GM12878 (cell line): ENCODE measurements at regions not wholly inside any gene's neighbourhood (a gene's known extent, or its start where the extent isn't known, plus 50 kb on each side); places are given as distances from the start of the nearest gene placed in this dataset.

Source experiments
- ATAC-seq: fragments of 200-7000 bp; cut with Tn5 transposase; 3 replicates; pipeline ENCODE4 v1.9.1; 2020; ENCODE audit warnings: mild to moderate bottlenecking, moderate library complexity
- BruUV-seq: library from RNA; stranded (reverse); fragments of 400-500 nt; replicated peaks from 2 replicates; lab custom pipeline; 2021; lab: Mats Ljungman, UMichigan
- CTCF ChIA-PET: fragments of 300-600 bp; sonication (Branson Sonifier 250); formaldehyde crosslinking; extraction: SDS; loops from one replicate; lab custom pipeline; 2021; ENCODE audit warnings: inconsistent platforms; lab: Yijun Ruan, JAX
- POLR2A ChIA-PET: fragments of 350-600 bp; formaldehyde crosslinking; extraction: SDS; loops from one replicate; lab custom pipeline; 2021; ENCODE audit warnings: inconsistent platforms; lab: Charles Lee
- RAD21 ChIA-PET: fragments of 300-600 bp; sonication (Branson Sonifier 250); formaldehyde crosslinking; loops from one replicate; lab custom pipeline; 2023; ENCODE audit warnings: antibody characterized with exemption; ENCODE audit not compliant: unreplicated experiment; lab: Charles Lee
- SMC1A ChIA-PET: fragments of 300-600 bp; sonication (Branson Sonifier 250); formaldehyde crosslinking; loops from one replicate; lab custom pipeline; 2023; ENCODE audit not compliant: unreplicated experiment, uncharacterized antibody; lab: Charles Lee
- DNase-seq: peaks from one replicate; pipeline ENCODE4 v3.0.0-alpha.2; 2011; ENCODE audit warnings: low read depth, low spot score
- FAIRE-seq: peaks from 3 replicates; lab custom pipeline; 2011; peaks lifted over from hg19 to GRCh38; lab: Jason Lieb, UNC
- H2AFZ ChIP-seq: 2 replicates; pipeline ENCODE4 v1.6.0; 2011; ENCODE audit warnings: low read depth, low read length, control low read depth; ENCODE audit not compliant: control insufficient read depth
- H3K27ac ChIP-seq: 2 replicates; pipeline ENCODE4 v1.5.1; 2011; ENCODE audit warnings: control low read depth; ENCODE audit not compliant: control insufficient read depth, insufficient read depth
- H3K27me3 ChIP-seq, 2 experiments: replicated peaks in 1 of 2; 2 replicates each; pipeline versions ENCODE4 v1.6.0 to v1.6.1; 2011; ENCODE audit warnings: low read length in 1 of 2; ENCODE audit not compliant: control insufficient read depth in 2 of 2, insufficient read depth in 2 of 2
- H3K36me3 ChIP-seq, 2 experiments: 2 replicates each; pipeline ENCODE4 v1.5.1; 2011; ENCODE audit warnings: low read length in 1 of 2; ENCODE audit not compliant: control insufficient read depth in 2 of 2, insufficient read depth in 2 of 2
- H3K4me1 ChIP-seq: 2 replicates; pipeline ENCODE4 v1.6.1; 2011; ENCODE audit warnings: mild to moderate bottlenecking, low read length, moderate library complexity, mixed read lengths; ENCODE audit not compliant: control insufficient read depth, insufficient read depth
- H3K4me2 ChIP-seq: 2 replicates; pipeline ENCODE4 v1.6.0; 2011; ENCODE audit warnings: control low read depth; ENCODE audit not compliant: control insufficient read depth, insufficient read depth
- H3K4me3 ChIP-seq: fragments of 200-600 bp; sonication (generic); 2 replicates; pipeline ENCODE4 v1.5.1; 2016
- H3K79me2 ChIP-seq: 2 replicates; pipeline ENCODE4 v1.6.0; 2011; ENCODE audit warnings: low read length; ENCODE audit not compliant: control insufficient read depth, insufficient read depth
- H3K9ac ChIP-seq: 2 replicates; pipeline ENCODE4 v1.8.0; 2011; ENCODE audit warnings: low read length, control low read depth, mixed read lengths; ENCODE audit not compliant: control insufficient read depth, insufficient read depth
- H3K9me3 ChIP-seq: replicated peaks from 3 replicates; pipeline ENCODE4 v1.5.1; 2011; ENCODE audit warnings: mild to moderate bottlenecking, low read length; ENCODE audit not compliant: control insufficient read depth, insufficient read depth
- H4K20me1 ChIP-seq: 2 replicates; pipeline ENCODE4 v1.6.0; 2011; ENCODE audit not compliant: control insufficient read depth, insufficient read depth
- CHD4 ChIP-seq: fragments of 200-600 bp; sonication (generic); IDR thresholded peaks from 2 replicates; pipeline ENCODE4 v1.6.1; 2016; ENCODE audit warnings: mild to moderate bottlenecking
- ESRRA ChIP-seq: IDR thresholded peaks from 2 replicates; pipeline ENCODE4 v1.6.1; 2012; ENCODE audit warnings: mild to moderate bottlenecking, low read length, improper control_type of control experiment
- HDGF ChIP-seq: fragments of 450-650 bp; IDR thresholded peaks from 2 replicates; pipeline ENCODE4 v1.6.1; 2016; ENCODE audit warnings: antibody characterized with exemption
- MTA3 ChIP-seq: IDR thresholded peaks from 2 replicates; pipeline ENCODE4 v1.6.1; 2012; ENCODE audit warnings: low read length, inconsistent platforms, borderline replicate concordance
- MXI1 ChIP-seq: fragments of 150-350 bp; IDR thresholded peaks from 2 replicates; pipeline ENCODE4 v1.6.1; 2011; ENCODE audit warnings: low read depth, mild to moderate bottlenecking, inconsistent platforms, low read length, improper control_type of control experiment
- NR2C2 ChIP-seq: IDR thresholded peaks from 2 replicates; pipeline ENCODE4 v1.6.1; 2011; ENCODE audit warnings: borderline replicate concordance, low read depth; ENCODE audit not compliant: control insufficient read depth, insufficient read length
- WGBS: methylation state at CpG from one replicate; pipeline ENCODE4 v1.1.6; 2016; ENCODE audit warnings: low lambda C conversion rate; ENCODE audit not compliant: insufficient replicate concordance, insufficient coverage; ENCODE audit errors: missing lambda C conversion rate; 5-methylcytosine and 5-hydroxymethylcytosine counted together
- in situ Hi-C: fragments of 300-500 bp; cut with MboI; formaldehyde crosslinking; loops from 9 replicates; pipeline ENCODE4 v1.14.3; 2018; ENCODE audit warnings: mixed read lengths
- intact Hi-C: fragments of 100-400 bp; cut with micrococcal nuclease; formaldehyde crosslinking; loops from one replicate; pipeline ENCODE4 v1.14.2; 2022; ENCODE audit not compliant: unreplicated experiment
- TF ChIP-seq, protein P1 (sequence below): fragments of 450-650 bp; IDR thresholded peaks from 2 replicates; pipeline ENCODE4 v1.6.1; 2017; ENCODE audit warnings: low read depth, mild to moderate bottlenecking, moderate library complexity
- TF ChIP-seq, protein P2 (sequence below): fragments of 450-650 bp; IDR thresholded peaks from 2 replicates; pipeline ENCODE4 v1.6.1; 2017; ENCODE audit warnings: borderline replicate concordance
- TF ChIP-seq, protein P3 (sequence below): fragments of 450-650 bp; IDR thresholded peaks from 2 replicates; pipeline ENCODE4 v1.6.1; 2016; ENCODE audit warnings: mild to moderate bottlenecking

DNA sequence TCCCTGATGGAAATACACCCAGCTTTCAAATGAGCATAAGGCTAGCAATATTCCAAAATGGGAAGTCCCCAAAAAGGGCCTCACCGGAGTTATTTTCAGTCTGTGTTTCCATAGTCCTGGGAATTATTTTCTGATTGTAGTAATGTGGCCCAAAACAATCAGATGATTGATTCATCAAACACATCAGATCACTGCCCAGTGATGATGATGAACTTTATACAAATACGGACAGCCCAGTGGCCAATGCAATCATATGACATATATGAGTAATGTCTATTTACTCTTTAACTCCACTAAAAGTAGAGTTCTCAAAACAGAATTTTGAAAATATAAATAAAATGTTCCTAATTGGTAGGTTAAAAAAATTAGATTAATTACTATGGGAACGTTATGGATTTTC lies 467.8 kb downstream of the ZNF608 start:
- 40% methylated on average over 3 of the region's 3 CpGs for WGBS
- SMC1A ChIA-PET: interaction anchor here (0.6 to 0.7 kb wide), 2 partner anchors 14 to 1432 kb away, joined by 4 read pairs; no protein-coding TSS in a partner anchor
- ATAC-seq: no peak
- in situ Hi-C loops: no loop called here
- Histone ChIP-seq H3K79me2 (no peaks in the 10 kb centered on the region), H3K27ac (no peak overlapping the region), H3K9ac (no peak overlapping the region), H3K4me3 (no peak overlapping the region), H3K9me3 (no peaks in the 10 kb centered on the region), H3K36me3 (no peaks in the 10 kb centered on the region), H2AFZ (no peak overlapping the region), H3K4me1 (no peaks in the 10 kb centered on the region), H3K27me3 (no peaks in the 10 kb centered on the region; a peak in 1 of 4 replicates)
- no peak for FAIRE-seq
- no TSS peak for BruUV-seq
- RAD21 ChIA-PET: no interaction called here
- CTCF ChIA-PET: interaction anchor here (0.6 kb wide), 1 partner anchor 12 kb away, joined by 3 read pairs; no protein-coding TSS in a partner anchor
- TF ChIP-seq, protein P1, sequence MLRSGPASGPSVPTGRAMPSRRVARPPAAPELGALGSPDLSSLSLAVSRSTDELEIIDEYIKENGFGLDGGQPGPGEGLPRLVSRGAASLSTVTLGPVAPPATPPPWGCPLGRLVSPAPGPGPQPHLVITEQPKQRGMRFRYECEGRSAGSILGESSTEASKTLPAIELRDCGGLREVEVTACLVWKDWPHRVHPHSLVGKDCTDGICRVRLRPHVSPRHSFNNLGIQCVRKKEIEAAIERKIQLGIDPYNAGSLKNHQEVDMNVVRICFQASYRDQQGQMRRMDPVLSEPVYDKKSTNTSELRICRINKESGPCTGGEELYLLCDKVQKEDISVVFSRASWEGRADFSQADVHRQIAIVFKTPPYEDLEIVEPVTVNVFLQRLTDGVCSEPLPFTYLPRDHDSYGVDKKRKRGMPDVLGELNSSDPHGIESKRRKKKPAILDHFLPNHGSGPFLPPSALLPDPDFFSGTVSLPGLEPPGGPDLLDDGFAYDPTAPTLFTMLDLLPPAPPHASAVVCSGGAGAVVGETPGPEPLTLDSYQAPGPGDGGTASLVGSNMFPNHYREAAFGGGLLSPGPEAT: no peak
- TF ChIP-seq CHD4 (no peak), MTA3 (no peak), HDGF (no peak), ESRRA (no peak), MXI1 (no peak), NR2C2 (no peak)
- TF ChIP-seq, protein P2, sequence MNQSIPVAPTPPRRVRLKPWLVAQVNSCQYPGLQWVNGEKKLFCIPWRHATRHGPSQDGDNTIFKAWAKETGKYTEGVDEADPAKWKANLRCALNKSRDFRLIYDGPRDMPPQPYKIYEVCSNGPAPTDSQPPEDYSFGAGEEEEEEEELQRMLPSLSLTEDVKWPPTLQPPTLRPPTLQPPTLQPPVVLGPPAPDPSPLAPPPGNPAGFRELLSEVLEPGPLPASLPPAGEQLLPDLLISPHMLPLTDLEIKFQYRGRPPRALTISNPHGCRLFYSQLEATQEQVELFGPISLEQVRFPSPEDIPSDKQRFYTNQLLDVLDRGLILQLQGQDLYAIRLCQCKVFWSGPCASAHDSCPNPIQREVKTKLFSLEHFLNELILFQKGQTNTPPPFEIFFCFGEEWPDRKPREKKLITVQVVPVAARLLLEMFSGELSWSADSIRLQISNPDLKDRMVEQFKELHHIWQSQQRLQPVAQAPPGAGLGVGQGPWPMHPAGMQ: no peak
- TF ChIP-seq, protein P3, sequence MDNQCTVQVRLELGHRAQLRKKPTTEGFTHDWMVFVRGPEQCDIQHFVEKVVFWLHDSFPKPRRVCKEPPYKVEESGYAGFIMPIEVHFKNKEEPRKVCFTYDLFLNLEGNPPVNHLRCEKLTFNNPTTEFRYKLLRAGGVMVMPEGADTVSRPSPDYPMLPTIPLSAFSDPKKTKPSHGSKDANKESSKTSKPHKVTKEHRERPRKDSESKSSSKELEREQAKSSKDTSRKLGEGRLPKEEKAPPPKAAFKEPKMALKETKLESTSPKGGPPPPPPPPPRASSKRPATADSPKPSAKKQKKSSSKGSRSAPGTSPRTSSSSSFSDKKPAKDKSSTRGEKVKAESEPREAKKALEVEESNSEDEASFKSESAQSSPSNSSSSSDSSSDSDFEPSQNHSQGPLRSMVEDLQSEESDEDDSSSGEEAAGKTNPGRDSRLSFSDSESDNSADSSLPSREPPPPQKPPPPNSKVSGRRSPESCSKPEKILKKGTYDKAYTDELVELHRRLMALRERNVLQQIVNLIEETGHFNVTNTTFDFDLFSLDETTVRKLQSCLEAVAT: no peak
- TF ChIP-seq, all 136 proteins: peak for 0
- Histone ChIP-seq H4K20me1 (no peaks in the 10 kb centered on the region), H3K4me2 (no peak overlapping the region)
- POLR2A ChIA-PET: no interaction called here
- intact Hi-C loops: no loop called here
- no peak for DNase-seq
